Stomach smooth muscle (tissue), 2 donors: ENCODE measurements at regions not wholly inside any gene's neighbourhood (a gene's known extent, or its start where the extent isn't known, plus 50 kb on each side); places are given as distances from the start of the nearest gene placed in this dataset.

Experiments
- H3K27ac ChIP-seq: one replicate; pipeline ENCODE4 v1.7.0; 2013; ENCODE audit warnings: mild to moderate bottlenecking, low read length, inconsistent platforms
- H3K27me3 ChIP-seq, 2 donors: one replicate each; pipeline ENCODE4 v1.7.0; 2013; ENCODE audit warnings: low read length in 2 of 2; ENCODE audit not compliant: insufficient read depth in 2 of 2, control insufficient read depth in 1 of 2
- H3K36me3 ChIP-seq, 2 donors: one replicate each; pipeline ENCODE4 v1.7.0; 2013; ENCODE audit warnings: low read length in 2 of 2; ENCODE audit not compliant: control insufficient read depth in 2 of 2, insufficient read depth in 2 of 2
- H3K4me1 ChIP-seq: one replicate; pipeline ENCODE4 v1.7.0; 2013; ENCODE audit warnings: low read length; ENCODE audit not compliant: control insufficient read depth, insufficient read depth
- H3K4me3 ChIP-seq, 2 donors: one replicate each; pipeline ENCODE4 v1.7.0; 2013; ENCODE audit warnings: low read length in 2 of 2
- H3K9ac ChIP-seq, 2 donors: one replicate each; pipeline ENCODE4 v1.7.0; 2013; ENCODE audit warnings: low read length in 2 of 2, mild to moderate bottlenecking in 1 of 2
- H3K9me3 ChIP-seq, 2 donors: one replicate each; pipeline ENCODE4 v1.7.0; 2013; ENCODE audit warnings: low read length in 2 of 2; ENCODE audit not compliant: control insufficient read depth in 2 of 2
- donor health status: healthy.
- donor health status: Pancreatic carcinoma.

DNA sequence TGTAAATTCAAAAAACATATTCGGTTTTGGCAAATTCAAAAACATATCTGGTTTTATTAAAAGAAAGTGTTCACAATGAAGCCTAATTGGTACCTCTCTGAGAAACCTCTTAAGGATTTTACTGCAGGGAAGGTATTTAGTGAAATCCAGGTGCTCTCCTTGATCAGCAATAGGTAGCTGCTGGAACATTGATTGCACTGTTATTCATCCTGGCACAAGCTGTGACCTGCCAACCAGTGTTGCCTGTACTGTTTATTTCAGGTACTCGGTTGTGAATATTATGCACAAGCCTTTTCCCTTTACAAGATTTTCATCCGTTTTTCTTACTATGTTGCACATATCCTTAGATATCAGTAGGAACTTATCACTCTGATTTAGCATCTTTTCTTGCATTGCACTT is 155.8 kb upstream of the ZEB2 start:
- Histone ChIP-seq H3K9me3 (no peaks in the 10 kb centered on the region), H3K36me3 (no peaks in the 10 kb centered on the region), H3K9ac (no peak overlapping the region), H3K4me1 (no peaks in the 10 kb centered on the region), H3K27ac (no peak overlapping the region), H3K4me3 (no peak overlapping the region), H3K27me3 (no peaks in the 10 kb centered on the region)

DNA sequence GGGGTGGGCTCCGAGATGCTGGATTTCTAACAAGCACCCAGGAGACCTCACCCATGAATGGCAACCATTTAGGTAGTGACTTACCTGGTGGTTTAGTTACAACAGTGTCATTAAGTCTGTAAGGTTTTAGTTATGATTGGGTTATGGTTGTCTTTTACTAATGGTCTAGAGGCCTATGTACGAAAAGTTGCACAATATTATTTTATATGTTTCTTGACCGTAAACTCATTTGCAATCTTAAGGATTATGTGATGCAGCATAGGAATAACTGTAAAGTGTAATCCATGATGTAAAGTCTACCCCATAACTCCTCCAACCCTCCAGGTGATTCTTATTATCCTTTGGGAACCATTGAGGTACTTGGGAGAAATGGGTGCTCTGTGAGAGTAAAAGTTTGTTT is 155.4 kb upstream of the ZEB2 start:
- Histone ChIP-seq H3K4me1 (no peaks in the 10 kb centered on the region), H3K4me3 (no peak overlapping the region), H3K36me3 (no peaks in the 10 kb centered on the region), H3K27me3 (no peaks in the 10 kb centered on the region), H3K9ac (no peak overlapping the region), H3K27ac (no peak overlapping the region), H3K9me3 (no peaks in the 10 kb centered on the region)

DNA sequence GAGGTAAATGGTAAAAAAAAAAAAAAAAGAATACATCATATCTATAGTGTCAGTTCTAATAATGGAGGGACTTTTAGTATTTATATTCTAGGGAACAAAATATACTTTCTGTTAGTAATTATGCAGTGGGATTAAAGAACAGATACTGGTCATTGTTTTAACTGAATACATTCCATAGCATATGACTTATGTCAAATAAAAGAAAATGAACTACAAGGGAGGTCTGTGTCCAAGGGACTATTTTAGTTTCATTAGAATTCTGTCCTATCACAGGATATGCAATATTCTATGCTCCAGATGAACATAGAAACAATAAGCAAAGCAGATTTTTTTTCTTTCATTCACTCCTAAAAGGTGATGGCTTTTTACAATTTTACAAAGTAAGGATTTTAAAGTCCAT is 154.2 kb upstream of the ZEB2 start:
- Histone ChIP-seq H3K27ac (no peak overlapping the region), H3K9ac (no peak overlapping the region), H3K4me1 (no peaks in the 10 kb centered on the region), H3K4me3 (no peak overlapping the region), H3K9me3 (no peaks in the 10 kb centered on the region), H3K27me3 (no peaks in the 10 kb centered on the region), H3K36me3 (no peaks in the 10 kb centered on the region)

DNA sequence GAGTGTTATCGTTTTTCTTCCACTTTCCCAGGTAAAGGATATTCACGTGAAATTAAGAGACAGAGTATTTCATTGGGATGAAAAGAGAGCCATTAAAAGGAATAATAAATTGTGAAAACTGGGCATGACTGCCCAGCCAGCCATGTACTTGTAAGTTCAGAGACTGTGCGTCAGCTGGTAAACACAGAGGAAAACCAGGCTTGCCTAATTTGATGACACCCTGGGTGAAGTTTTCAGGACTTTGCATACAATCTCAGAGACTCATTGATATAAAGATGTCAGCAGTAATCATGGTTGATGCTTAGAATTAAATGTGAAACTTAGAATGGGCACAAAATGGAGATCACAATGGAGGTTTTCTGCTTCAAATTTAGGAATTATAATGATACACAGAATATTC is 153.5 kb upstream of the ZEB2 start:
- no peak overlapping the region for H3K4me3 ChIP-seq
- no peak overlapping the region for H3K9ac ChIP-seq
- no peaks in the 10 kb centered on the region for H3K4me1 ChIP-seq
- H3K36me3 ChIP-seq = no peaks in the 10 kb centered on the region
- no peaks in the 10 kb centered on the region for H3K9me3 ChIP-seq
- H3K27me3 ChIP-seq = no peaks in the 10 kb centered on the region
- H3K27ac ChIP-seq = no peak overlapping the region

DNA sequence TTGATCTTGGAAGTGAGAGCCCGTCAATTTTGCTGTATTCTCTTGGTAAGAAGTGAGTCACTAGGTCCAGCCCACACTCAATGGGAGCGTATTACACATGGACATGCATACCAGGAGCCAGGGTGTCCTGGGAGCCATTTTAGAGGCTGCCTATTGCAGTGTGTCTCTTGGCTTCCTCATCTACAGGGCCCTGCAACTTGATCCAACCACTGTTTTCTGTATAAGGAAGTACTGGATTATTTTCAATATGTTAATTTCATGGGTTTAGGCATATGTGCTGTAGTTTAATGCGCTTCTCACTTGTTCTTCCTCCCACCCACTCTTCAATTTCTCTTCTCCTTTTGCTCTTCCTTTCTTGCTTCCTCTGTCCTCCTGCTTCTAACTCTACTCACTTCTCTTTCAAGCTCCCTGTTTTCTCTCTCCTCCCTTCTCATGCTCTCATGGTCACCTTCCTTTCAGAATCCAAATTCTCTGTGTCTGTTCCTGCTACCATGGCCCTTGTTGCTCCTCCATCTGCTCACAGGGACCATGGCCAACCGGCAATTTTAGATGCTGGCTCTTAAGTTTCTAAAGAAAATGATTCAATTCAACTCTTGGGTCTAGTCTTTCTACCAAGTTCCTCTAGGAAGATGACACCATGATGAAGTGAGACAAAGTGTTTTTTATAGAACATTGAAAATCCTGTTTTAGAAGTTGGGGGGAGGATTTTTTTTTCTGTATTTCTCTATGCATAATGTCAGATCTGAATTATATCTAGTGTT is 152.0 kb upstream of the ZEB2 start:
- no peaks in the 10 kb centered on the region for H3K9me3 ChIP-seq
- no peaks in the 10 kb centered on the region for H3K27me3 ChIP-seq
- H3K36me3 ChIP-seq = no peaks in the 10 kb centered on the region
- no peaks in the 10 kb centered on the region for H3K4me1 ChIP-seq
- H3K4me3 ChIP-seq = no peak overlapping the region
- H3K9ac ChIP-seq = no peak overlapping the region
- no peak overlapping the region for H3K27ac ChIP-seq

DNA sequence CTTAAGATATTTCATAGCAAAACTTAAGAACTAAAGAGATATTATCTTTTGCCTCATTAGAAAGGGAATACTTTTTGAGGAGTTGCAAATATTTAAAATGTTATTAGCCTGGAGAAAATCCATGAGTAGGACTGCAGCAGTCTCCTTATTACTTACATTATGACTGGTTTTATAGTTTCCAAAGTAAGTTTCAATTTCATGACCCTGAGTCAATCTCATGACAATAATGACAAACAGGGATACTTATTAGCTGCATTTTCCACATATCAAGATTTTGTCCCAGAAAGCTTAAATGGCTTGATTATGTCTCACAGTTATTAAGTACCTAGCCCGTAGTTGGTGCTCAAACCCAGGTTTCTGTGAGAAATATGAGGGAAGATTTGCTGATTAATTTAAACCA is 150.8 kb upstream of the ZEB2 start:
- H3K36me3 ChIP-seq = no peaks in the 10 kb centered on the region
- H3K4me3 ChIP-seq = no peak overlapping the region
- no peaks in the 10 kb centered on the region for H3K27me3 ChIP-seq
- no peak overlapping the region for H3K27ac ChIP-seq
- no peaks in the 10 kb centered on the region for H3K9me3 ChIP-seq
- no peaks in the 10 kb centered on the region for H3K4me1 ChIP-seq
- H3K9ac ChIP-seq = no peak overlapping the region

DNA sequence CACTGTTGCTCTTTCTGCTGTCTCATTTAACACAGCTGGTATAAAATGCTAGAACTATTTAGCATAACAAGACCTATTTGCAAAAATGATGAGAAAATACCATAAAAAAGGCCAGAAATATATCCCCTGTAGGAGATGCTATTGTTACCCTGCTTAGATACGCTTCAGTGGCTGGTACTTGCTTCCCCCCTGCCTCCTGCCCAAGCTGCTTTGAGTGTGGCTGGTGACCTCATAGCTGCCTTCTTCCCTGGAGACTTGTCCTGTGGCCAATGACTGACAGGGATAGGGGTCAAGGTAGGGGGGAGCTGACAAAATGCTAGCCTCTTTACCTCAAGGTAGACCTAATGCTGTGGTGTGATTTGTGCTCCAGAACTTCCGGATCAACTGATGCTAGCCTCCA is 150.2 kb upstream of the ZEB2 start:
- no peaks in the 10 kb centered on the region for H3K9me3 ChIP-seq

DNA sequence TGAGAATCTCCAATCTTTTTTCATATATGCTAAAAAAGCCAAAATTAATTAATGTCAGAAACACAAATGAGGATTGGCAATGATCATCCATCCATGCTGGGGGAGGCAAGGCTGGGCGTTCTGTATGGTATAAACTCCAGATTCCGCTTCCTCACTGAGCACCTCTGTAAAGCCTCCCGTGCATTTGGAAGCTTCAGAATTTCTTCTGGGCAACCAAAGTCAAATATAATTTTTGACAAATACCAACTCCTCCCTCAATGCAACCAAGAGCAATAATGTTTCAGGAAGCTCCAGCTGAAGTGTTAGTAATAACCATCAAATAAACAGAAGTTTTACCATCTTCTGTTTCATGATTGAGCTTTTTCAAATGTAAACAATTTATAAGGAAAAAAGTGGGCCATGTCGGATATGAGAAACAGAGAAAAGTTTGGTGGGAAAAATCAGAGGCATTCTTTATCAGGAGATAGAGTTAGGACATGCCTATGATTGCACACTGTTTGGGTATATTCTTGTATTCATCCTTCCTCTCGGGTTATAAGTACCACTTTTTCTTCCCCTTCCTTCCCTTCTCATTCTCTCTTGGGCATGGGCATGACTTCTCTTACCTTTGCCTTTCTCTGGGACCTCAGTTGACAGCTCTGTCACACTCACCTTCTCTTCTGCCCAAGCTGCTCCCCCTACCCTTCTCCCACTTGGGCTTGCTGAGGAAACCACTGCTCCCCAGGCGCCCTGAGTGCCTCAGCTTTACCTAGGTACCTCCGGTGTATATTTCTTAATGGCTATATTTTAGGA is 149.5 kb upstream of the ZEB2 start:
- H3K9me3 ChIP-seq = no peaks in the 10 kb centered on the region
- H3K36me3 ChIP-seq = no peaks in the 10 kb centered on the region
- H3K27me3 ChIP-seq = no peaks in the 10 kb centered on the region
- no peak overlapping the region for H3K4me3 ChIP-seq
- H3K9ac ChIP-seq = no peak overlapping the region
- H3K27ac ChIP-seq = no peak overlapping the region
- H3K4me1 ChIP-seq = no peaks in the 10 kb centered on the region

More for the DNA sequence above, 150.2 kb upstream of the ZEB2 start:
- Histone ChIP-seq H3K4me3 (no peak overlapping the region), H3K4me1 (no peaks in the 10 kb centered on the region), H3K27me3 (no peaks in the 10 kb centered on the region), H3K36me3 (no peaks in the 10 kb centered on the region), H3K9ac (no peak overlapping the region), H3K27ac (no peak overlapping the region)

DNA sequence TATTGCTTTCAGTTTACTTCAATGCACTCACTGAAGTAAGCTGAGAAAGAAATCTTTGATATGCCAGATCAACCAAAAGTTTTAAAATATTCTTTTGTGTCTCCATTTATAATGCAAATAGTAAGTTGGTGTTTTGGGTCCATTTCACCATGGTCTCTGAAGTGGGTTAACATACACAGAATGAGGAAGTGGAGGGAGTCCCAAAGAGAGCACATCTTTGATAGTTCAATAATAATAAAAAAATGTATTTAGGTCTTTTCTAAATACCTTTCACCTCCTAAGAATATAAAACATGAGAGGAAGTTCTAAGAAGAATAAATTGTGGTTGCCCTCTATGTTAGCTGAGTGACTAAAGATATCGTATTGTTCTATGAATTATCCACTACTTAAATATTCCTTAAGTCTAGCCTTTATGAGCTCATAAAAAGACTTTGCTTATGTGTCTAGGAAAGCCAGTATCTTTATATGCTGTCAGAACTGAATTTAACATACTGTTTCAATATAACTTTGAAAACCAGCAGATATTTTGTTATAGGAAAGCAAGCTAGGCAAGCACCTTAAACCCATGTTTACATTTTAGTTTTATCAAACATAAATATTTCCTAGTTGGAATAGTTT is 148.7 kb upstream of the ZEB2 start:
- Histone ChIP-seq H3K4me3 (no peak overlapping the region), H3K36me3 (no peaks in the 10 kb centered on the region), H3K27me3 (no peaks in the 10 kb centered on the region), H3K9me3 (no peaks in the 10 kb centered on the region), H3K9ac (no peak overlapping the region), H3K27ac (no peak overlapping the region), H3K4me1 (no peaks in the 10 kb centered on the region)

DNA sequence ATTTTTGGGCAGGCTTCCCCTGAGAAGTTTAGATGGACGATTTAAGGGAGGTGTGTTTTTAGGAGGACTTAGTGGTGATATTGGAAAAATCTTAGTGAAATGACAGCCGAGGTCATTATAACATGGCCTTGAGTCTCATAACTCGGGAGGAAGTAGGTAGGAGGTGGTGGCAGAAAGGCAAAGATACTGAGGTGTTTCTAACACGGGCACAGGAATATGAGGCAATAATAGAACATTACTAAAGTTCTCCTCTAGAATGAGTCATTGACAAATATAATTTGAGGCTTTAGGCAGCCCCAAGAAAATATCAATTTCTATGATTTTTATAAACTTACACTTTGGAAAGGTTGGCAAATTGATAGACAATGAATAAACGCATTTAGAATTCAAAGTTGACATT is 146.1 kb upstream of the ZEB2 start:
- Histone ChIP-seq H3K4me1 (no peaks in the 10 kb centered on the region), H3K4me3 (no peak overlapping the region), H3K9ac (no peak overlapping the region), H3K27me3 (no peaks in the 10 kb centered on the region), H3K9me3 (no peaks in the 10 kb centered on the region), H3K27ac (no peak overlapping the region), H3K36me3 (no peaks in the 10 kb centered on the region)

DNA sequence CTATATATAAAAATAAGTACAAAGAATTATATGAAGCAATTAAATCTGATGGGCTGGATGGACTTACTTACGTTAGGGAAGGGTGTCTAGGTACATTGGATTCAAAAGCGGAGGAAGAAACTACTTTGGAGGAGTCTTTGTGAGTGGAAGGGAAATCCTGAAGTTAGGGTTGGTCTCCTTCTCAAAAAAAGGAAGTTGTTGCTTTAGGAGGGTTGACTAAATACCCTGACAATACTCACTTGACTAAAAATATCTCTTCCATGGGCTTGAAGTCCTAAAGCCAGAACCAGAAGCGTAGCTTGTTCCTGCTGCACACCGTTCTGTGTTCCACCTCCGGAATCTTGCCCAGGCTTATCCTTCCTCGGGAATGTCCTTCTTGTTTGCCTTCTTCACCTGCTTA is 143.3 kb upstream of the ZEB2 start:
- Histone ChIP-seq H3K27me3 (no peaks in the 10 kb centered on the region), H3K27ac (no peak overlapping the region), H3K9me3 (no peaks in the 10 kb centered on the region), H3K4me1 (no peaks in the 10 kb centered on the region), H3K4me3 (no peak overlapping the region), H3K9ac (no peak overlapping the region), H3K36me3 (no peaks in the 10 kb centered on the region)
